Activated naive CD8-positive, alpha-beta T cell treated with anti-CD3 and anti-CD28 coated beads, Interleukin-2, amount 10 ng/mL, durations not matched to agents 7 days and 5 days (primary cell): ENCODE measurements at regions not wholly inside any gene's neighbourhood (a gene's known extent, or its start where the extent isn't known, plus 50 kb on each side); places are given as distances from the start of the nearest gene placed in this dataset.
"Not testable (repeated sequence)": the region's sequence is repeated elsewhere in the genome, so short reads cannot be mapped to it uniquely, and the experiment has no call there.

ENCODE experiments used
- ATAC-seq: fragments of 150-1000 bp; cut with Tn5 transposase; one replicate; pipeline ENCODE4 v1.10.0; 2021; ENCODE audit warnings: low read depth, moderate library complexity
- POLR2A ChIA-PET: fragments of 350-600 bp; sonication (Branson Sonifier 250); formaldehyde crosslinking; loops from one replicate; lab custom pipeline; 2021; ENCODE audit warnings: antibody characterized with exemption; lab: Charles Lee
- DNase-seq: peaks from one replicate; pipeline ENCODE4 v3.0.0; 2021
- H3K27ac Mint-ChIP-seq: one replicate; pipeline ENCODE4 v1.8.0; 2022; ENCODE audit warnings: mild to moderate bottlenecking, mixed read lengths
- H3K27me3 Mint-ChIP-seq: one replicate; pipeline ENCODE4 v1.8.0; 2022; ENCODE audit warnings: mild to moderate bottlenecking, moderate library complexity, mixed read lengths
- H3K36me3 Mint-ChIP-seq: one replicate; pipeline ENCODE4 v1.8.0; 2021; ENCODE audit warnings: mild to moderate bottlenecking, mixed read lengths
- H3K4me1 Mint-ChIP-seq: one replicate; pipeline ENCODE4 v1.8.0; 2021; ENCODE audit warnings: mixed read lengths
- H3K4me3 Mint-ChIP-seq: one replicate; pipeline ENCODE4 v1.8.0; 2022; ENCODE audit warnings: mild to moderate bottlenecking, moderate library complexity, mixed read lengths
- H3K9me3 Mint-ChIP-seq: one replicate; pipeline ENCODE4 v1.8.0; 2021; ENCODE audit warnings: mixed read lengths

GRCh38 chr2:221970389-221970788, 328.4 kb downstream of the PAX3 start:
- Mint-ChIP-seq H3K36me3 (no peaks in the 10 kb centered on the region), H3K4me1 (no peaks in the 10 kb centered on the region), H3K27ac (no peak overlapping the region), H3K4me3 (no peak overlapping the region), H3K9me3 (no peaks in the 10 kb centered on the region), H3K27me3 (no peaks in the 10 kb centered on the region)
- POLR2A ChIA-PET, result no interaction called here
- DNase-seq (no peak), ATAC-seq (no peak)

GRCh38 chr2:221969830-221970144, 329.0 kb downstream of the PAX3 start:
- Mint-ChIP-seq H3K36me3 (no peaks in the 10 kb centered on the region), H3K27ac (no peak overlapping the region), H3K9me3 (no peaks in the 10 kb centered on the region), H3K4me3 (no peak overlapping the region), H3K4me1 (no peaks in the 10 kb centered on the region), H3K27me3 (no peaks in the 10 kb centered on the region)
- DNase-seq (no peak), ATAC-seq (no peak)
- POLR2A ChIA-PET, result no interaction called here

GRCh38 chr2:221969087-221969829, 329.5 kb downstream of the PAX3 start:
- ATAC-seq, result no peak
- Mint-ChIP-seq H3K27ac (no peak overlapping the region), H3K4me1 (no peaks in the 10 kb centered on the region), H3K9me3 (no peaks in the 10 kb centered on the region), H3K36me3 (no peaks in the 10 kb centered on the region), H3K27me3 (no peaks in the 10 kb centered on the region), H3K4me3 (no peak overlapping the region)
- POLR2A ChIA-PET, result no interaction called here
- DNase-seq, result no peak

- no peaks in the 10 kb centered on the region for H3K27me3 Mint-ChIP-seq
- POLR2A ChIA-PET, result no interaction called here
- H3K4me1 Mint-ChIP-seq, result no peaks in the 10 kb centered on the region
- H3K36me3 Mint-ChIP-seq, result no peaks in the 10 kb centered on the region
- peaks cover 2% of the 10 kb centered on the region for H3K9me3 Mint-ChIP-seq
- ATAC-seq (no peak), DNase-seq (no peak)
- no peak overlapping the region for H3K27ac Mint-ChIP-seq
- H3K4me3 Mint-ChIP-seq, result no peak overlapping the region
Measured at GRCh38 chr2:221962186-221962585, 336.6 kb downstream of the PAX3 start.

- Mint-ChIP-seq H3K4me1 (no peaks in the 10 kb centered on the region), H3K9me3 (peaks cover 2% of the 10 kb centered on the region), H3K36me3 (no peaks in the 10 kb centered on the region), H3K4me3 (no peak overlapping the region), H3K27ac (no peak overlapping the region), H3K27me3 (no peaks in the 10 kb centered on the region)
- DNase-seq, result no peak
- ATAC-seq, result no peak
- POLR2A ChIA-PET, result no interaction called here
Measured at GRCh38 chr2:221961561-221961960, 337.2 kb downstream of the PAX3 start.

- no peaks in the 10 kb centered on the region for H3K4me1 Mint-ChIP-seq
- POLR2A ChIA-PET, result no interaction called here
- H3K36me3 Mint-ChIP-seq, result no peaks in the 10 kb centered on the region
- ATAC-seq (no peak), DNase-seq (no peak)
- peaks cover 2% of the 10 kb centered on the region for H3K9me3 Mint-ChIP-seq
- no peak overlapping the region for H3K4me3 Mint-ChIP-seq
- H3K27ac Mint-ChIP-seq, result no peak overlapping the region
- no peaks in the 10 kb centered on the region for H3K27me3 Mint-ChIP-seq
Measured at GRCh38 chr2:221958224-221958623, 340.6 kb downstream of the PAX3 start.

- H3K27ac Mint-ChIP-seq, result no peak overlapping the region
- H3K9me3 Mint-ChIP-seq, result peaks cover 1% of the 10 kb centered on the region
- no peak overlapping the region for H3K4me3 Mint-ChIP-seq
- DNase-seq (no peak), ATAC-seq (no peak)
- POLR2A ChIA-PET, result no interaction called here
- H3K36me3 Mint-ChIP-seq, result no peaks in the 10 kb centered on the region
- H3K4me1 Mint-ChIP-seq, result no peaks in the 10 kb centered on the region
- H3K27me3 Mint-ChIP-seq, result no peaks in the 10 kb centered on the region
Measured at GRCh38 chr2:221948076-221948475, 350.7 kb downstream of the PAX3 start.

GRCh38 chr2:221944452-221944851, 354.3 kb downstream of the PAX3 start:
- H3K9me3 Mint-ChIP-seq, POLR2A ChIA-PET, H3K36me3 Mint-ChIP-seq, ATAC-seq, H3K27me3 Mint-ChIP-seq, DNase-seq, H3K27ac Mint-ChIP-seq, H3K4me3 Mint-ChIP-seq, H3K4me1 Mint-ChIP-seq: not testable (repeated sequence)

GRCh38 chr2:221943076-221943810, 355.6 kb downstream of the PAX3 start:
- no peak overlapping the region for H3K27ac Mint-ChIP-seq
- POLR2A ChIA-PET, result no interaction called here
- H3K36me3 Mint-ChIP-seq, result no peaks in the 10 kb centered on the region
- H3K9me3 Mint-ChIP-seq, result peaks cover 1% of the 10 kb centered on the region
- no peaks in the 10 kb centered on the region for H3K4me1 Mint-ChIP-seq
- ATAC-seq, result no peak
- no peak overlapping the region for H3K4me3 Mint-ChIP-seq
- no peak for DNase-seq
- H3K27me3 Mint-ChIP-seq, result no peaks in the 10 kb centered on the region

- H3K27me3 Mint-ChIP-seq, result no peaks in the 10 kb centered on the region
- H3K36me3 Mint-ChIP-seq, result no peaks in the 10 kb centered on the region
- ATAC-seq, result no peak
- no peak overlapping the region for H3K27ac Mint-ChIP-seq
- no peak for DNase-seq
- H3K4me1 Mint-ChIP-seq, result no peaks in the 10 kb centered on the region
- POLR2A ChIA-PET, result no interaction called here
- H3K4me3 Mint-ChIP-seq, result no peak overlapping the region
- H3K9me3 Mint-ChIP-seq, result no peaks in the 10 kb centered on the region
Measured at GRCh38 chr2:221931251-221931991, 359.3 kb upstream of the EPHA4 start.

GRCh38 chr2:221929259-221929658, 357.2 kb upstream of the EPHA4 start:
- no peak for DNase-seq
- H3K27ac Mint-ChIP-seq, result no peak overlapping the region
- H3K36me3 Mint-ChIP-seq, result no peaks in the 10 kb centered on the region
- no peak for ATAC-seq
- H3K4me1 Mint-ChIP-seq, result no peaks in the 10 kb centered on the region
- H3K27me3 Mint-ChIP-seq, result no peaks in the 10 kb centered on the region
- no peak overlapping the region for H3K4me3 Mint-ChIP-seq
- POLR2A ChIA-PET, result no interaction called here
- H3K9me3 Mint-ChIP-seq, result no peaks in the 10 kb centered on the region

GRCh38 chr2:221926327-221926726, 354.2 kb upstream of the EPHA4 start:
- POLR2A ChIA-PET, result no interaction called here

GRCh38 chr2:221924576-221924975, 352.5 kb upstream of the EPHA4 start:
- no peak overlapping the region for H3K27ac Mint-ChIP-seq
- DNase-seq (no peak), ATAC-seq (no peak)
- H3K9me3 Mint-ChIP-seq, result no peaks in the 10 kb centered on the region
- POLR2A ChIA-PET, result no interaction called here
- no peaks in the 10 kb centered on the region for H3K4me1 Mint-ChIP-seq
- no peaks in the 10 kb centered on the region for H3K36me3 Mint-ChIP-seq
- no peaks in the 10 kb centered on the region for H3K27me3 Mint-ChIP-seq
- H3K4me3 Mint-ChIP-seq, result no peak overlapping the region

More at GRCh38 chr2:221926327-221926726, 354.2 kb upstream of the EPHA4 start:
- Mint-ChIP-seq H3K27ac (no peak overlapping the region), H3K4me3 (no peak overlapping the region), H3K27me3 (no peaks in the 10 kb centered on the region), H3K9me3 (no peaks in the 10 kb centered on the region), H3K36me3 (no peaks in the 10 kb centered on the region), H3K4me1 (no peaks in the 10 kb centered on the region)
- no peak for DNase-seq
- ATAC-seq, result no peak

- Mint-ChIP-seq H3K4me3 (no peak overlapping the region), H3K9me3 (no peaks in the 10 kb centered on the region)
Measured at GRCh38 chr2:221915926-221916325, 343.8 kb upstream of the EPHA4 start.

More at GRCh38 chr2:221915926-221916325, 343.8 kb upstream of the EPHA4 start:
- no peak overlapping the region for H3K27ac Mint-ChIP-seq
- H3K27me3 Mint-ChIP-seq, result no peaks in the 10 kb centered on the region
- H3K4me1 Mint-ChIP-seq, result no peaks in the 10 kb centered on the region
- H3K36me3 Mint-ChIP-seq, result no peaks in the 10 kb centered on the region
- ATAC-seq (no peak), DNase-seq (no peak)
- POLR2A ChIA-PET, result no interaction called here
